Astrocyte (in vitro differentiated cells and primary cell): ENCODE measurements at regions not wholly inside any gene's neighbourhood (a gene's known extent, or its start where the extent isn't known, plus 50 kb on each side); places are given as distances from the start of the nearest gene placed in this dataset.

ENCODE experiments used
- DNase-seq: peaks from one replicate; pipeline ENCODE4 v3.0.0-alpha.2; 2010; ENCODE audit warnings: low read depth
- FAIRE-seq: peaks from 2 replicates; lab custom pipeline; 2011; peaks lifted over from hg19 to GRCh38; lab: Jason Lieb, UNC
- H2AFZ ChIP-seq: 2 replicates; pipeline ENCODE4 v1.6.0; 2012; ENCODE audit warnings: low read depth, low read length, inconsistent platforms
- H3K27ac ChIP-seq: 2 replicates; pipeline ENCODE4 v1.5.1; 2011; ENCODE audit warnings: low read depth, low read length, inconsistent platforms
- H3K27me3 ChIP-seq: 2 replicates; pipeline ENCODE4 v1.6.0; 2011; ENCODE audit warnings: low read length, inconsistent platforms; ENCODE audit not compliant: insufficient read depth
- H3K36me3 ChIP-seq: 2 replicates; pipeline ENCODE4 v1.5.1; 2011; ENCODE audit warnings: low read length, inconsistent platforms; ENCODE audit not compliant: insufficient read depth
- H3K4me1 ChIP-seq: 2 replicates; pipeline ENCODE4 v1.5.1; 2011; ENCODE audit warnings: low read length, inconsistent platforms; ENCODE audit not compliant: insufficient read depth
- H3K4me2 ChIP-seq: 2 replicates; pipeline ENCODE4 v1.6.0; 2012; ENCODE audit warnings: low read length, inconsistent platforms
- H3K4me3 ChIP-seq: 2 replicates; pipeline ENCODE4 v1.5.1; 2011; ENCODE audit warnings: low read depth, mild to moderate bottlenecking, low read length, inconsistent platforms; ENCODE audit not compliant: insufficient read depth
- H3K79me2 ChIP-seq: 2 replicates; pipeline ENCODE4 v1.6.0; 2012; ENCODE audit warnings: mild to moderate bottlenecking, low read length, inconsistent platforms; ENCODE audit not compliant: insufficient read depth
- H3K9ac ChIP-seq: 2 replicates; pipeline ENCODE4 v1.6.0; 2012; ENCODE audit warnings: mild to moderate bottlenecking, low read length, inconsistent platforms
- H3K9me3 ChIP-seq: 2 replicates; pipeline ENCODE4 v1.5.1; 2012; ENCODE audit warnings: low read depth, mild to moderate bottlenecking, low read length, inconsistent platforms; ENCODE audit not compliant: insufficient read depth
- H4K20me1 ChIP-seq: 2 replicates; pipeline ENCODE4 v1.6.0; 2012; ENCODE audit warnings: low read length, inconsistent platforms; ENCODE audit not compliant: insufficient read depth
- H3K27ac Mint-ChIP-seq: one replicate; pipeline ENCODE4 v1.8.0; 2021; ENCODE audit warnings: mild to moderate bottlenecking, mixed read lengths; ENCODE audit not compliant: unreplicated experiment
- H3K27me3 Mint-ChIP-seq: one replicate; pipeline ENCODE4 v1.8.0; 2021; ENCODE audit warnings: low read depth, mixed read lengths; ENCODE audit not compliant: unreplicated experiment
- H3K36me3 Mint-ChIP-seq: one replicate; pipeline ENCODE4 v1.8.0; 2021; ENCODE audit warnings: low read depth, mixed read lengths; ENCODE audit not compliant: unreplicated experiment
- H3K4me1 Mint-ChIP-seq: one replicate; pipeline ENCODE4 v1.8.0; 2021; ENCODE audit warnings: low read depth, mixed read lengths; ENCODE audit not compliant: unreplicated experiment
- H3K4me3 Mint-ChIP-seq: one replicate; pipeline ENCODE4 v1.8.0; 2021; ENCODE audit warnings: mild to moderate bottlenecking, moderate library complexity, mixed read lengths; ENCODE audit not compliant: unreplicated experiment
- H3K9me3 Mint-ChIP-seq: one replicate; pipeline ENCODE4 v1.8.0; 2021; ENCODE audit warnings: mild to moderate bottlenecking, mixed read lengths; ENCODE audit not compliant: unreplicated experiment
- EZH2 ChIP-seq: IDR thresholded peaks from 2 replicates; pipeline ENCODE4 v1.6.1; 2012; ENCODE audit warnings: mild to moderate bottlenecking, low read length, inconsistent platforms; ENCODE audit not compliant: insufficient read depth
- TF ChIP-seq, protein P1 (sequence below): IDR thresholded peaks from 2 replicates; pipeline ENCODE4 v1.5.1; 2011; ENCODE audit warnings: low read depth, mild to moderate bottlenecking, inconsistent platforms, low read length, moderate library complexity; ENCODE audit not compliant: insufficient read depth

GRCh38 chr10:112883360-112884178 lies 66.5 kb upstream of the TCF7L2 start:
- Histone ChIP-seq H3K27ac (no peak overlapping the region), H3K27me3 (peaks cover 2% of the 10 kb centered on the region), H4K20me1 (no peaks in the 10 kb centered on the region), H3K36me3 (no peaks in the 10 kb centered on the region), H3K4me3 (no peak overlapping the region), H2AFZ (no peak overlapping the region), H3K4me2 (no peak overlapping the region), H3K4me1 (no peaks in the 10 kb centered on the region), H3K79me2 (no peaks in the 10 kb centered on the region), H3K9ac (no peak overlapping the region), H3K9me3 (no peaks in the 10 kb centered on the region)
- Mint-ChIP-seq H3K27ac (no peak overlapping the region), H3K27me3 (peaks cover 21% of the 10 kb centered on the region), H3K36me3 (no peaks in the 10 kb centered on the region), H3K4me3 (no peak overlapping the region), H3K4me1 (no peaks in the 10 kb centered on the region), H3K9me3 (peaks cover 7% of the 10 kb centered on the region)
- DNase-seq (no peak), FAIRE-seq (no peak)
- TF ChIP-seq, protein P1, sequence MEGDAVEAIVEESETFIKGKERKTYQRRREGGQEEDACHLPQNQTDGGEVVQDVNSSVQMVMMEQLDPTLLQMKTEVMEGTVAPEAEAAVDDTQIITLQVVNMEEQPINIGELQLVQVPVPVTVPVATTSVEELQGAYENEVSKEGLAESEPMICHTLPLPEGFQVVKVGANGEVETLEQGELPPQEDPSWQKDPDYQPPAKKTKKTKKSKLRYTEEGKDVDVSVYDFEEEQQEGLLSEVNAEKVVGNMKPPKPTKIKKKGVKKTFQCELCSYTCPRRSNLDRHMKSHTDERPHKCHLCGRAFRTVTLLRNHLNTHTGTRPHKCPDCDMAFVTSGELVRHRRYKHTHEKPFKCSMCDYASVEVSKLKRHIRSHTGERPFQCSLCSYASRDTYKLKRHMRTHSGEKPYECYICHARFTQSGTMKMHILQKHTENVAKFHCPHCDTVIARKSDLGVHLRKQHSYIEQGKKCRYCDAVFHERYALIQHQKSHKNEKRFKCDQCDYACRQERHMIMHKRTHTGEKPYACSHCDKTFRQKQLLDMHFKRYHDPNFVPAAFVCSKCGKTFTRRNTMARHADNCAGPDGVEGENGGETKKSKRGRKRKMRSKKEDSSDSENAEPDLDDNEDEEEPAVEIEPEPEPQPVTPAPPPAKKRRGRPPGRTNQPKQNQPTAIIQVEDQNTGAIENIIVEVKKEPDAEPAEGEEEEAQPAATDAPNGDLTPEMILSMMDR: no peak
- no peak for TF ChIP-seq EZH2

DNA sequence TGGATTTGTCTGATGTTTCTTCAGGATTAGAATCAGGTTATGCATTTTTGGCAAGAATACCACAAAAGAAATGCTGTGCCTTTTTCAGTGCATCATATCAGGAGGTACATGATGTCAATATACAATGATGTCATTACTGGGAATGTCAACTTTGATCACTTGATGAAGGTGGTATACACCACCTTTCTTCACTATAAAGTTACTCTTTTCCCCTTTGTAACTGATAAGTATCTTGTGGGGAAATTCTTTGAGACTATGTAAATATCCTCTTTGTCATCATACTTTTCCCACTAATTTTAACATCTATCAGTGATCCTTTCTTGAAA lies 65.9 kb upstream of the TCF7L2 start:
- Histone ChIP-seq H3K4me3 (no peak overlapping the region), H2AFZ (no peak overlapping the region), H3K9ac (no peak overlapping the region), H3K9me3 (no peaks in the 10 kb centered on the region), H3K4me2 (no peak overlapping the region), H3K4me1 (no peaks in the 10 kb centered on the region), H3K36me3 (no peaks in the 10 kb centered on the region), H3K27me3 (peaks cover 2% of the 10 kb centered on the region), H4K20me1 (no peaks in the 10 kb centered on the region), H3K79me2 (no peaks in the 10 kb centered on the region), H3K27ac (no peak overlapping the region)
- DNase-seq (no peak), FAIRE-seq (no peak)
- Mint-ChIP-seq H3K4me3 (no peak overlapping the region), H3K9me3 (peaks cover 7% of the 10 kb centered on the region), H3K27ac (no peak overlapping the region), H3K4me1 (no peaks in the 10 kb centered on the region), H3K27me3 (peaks cover 21% of the 10 kb centered on the region), H3K36me3 (no peaks in the 10 kb centered on the region)
- TF ChIP-seq, protein P1: no peak
- TF ChIP-seq EZH2: no peak

- H3K9me3 Mint-ChIP-seq: peaks cover 7% of the 10 kb centered on the region
- Histone ChIP-seq H3K4me2 (no peak overlapping the region), H2AFZ (no peak overlapping the region), H3K36me3 (no peaks in the 10 kb centered on the region), H3K4me3 (no peak overlapping the region), H3K9ac (no peak overlapping the region), H3K79me2 (no peaks in the 10 kb centered on the region), H3K9me3 (no peaks in the 10 kb centered on the region), H3K27ac (no peak overlapping the region), H3K4me1 (no peaks in the 10 kb centered on the region), H3K27me3 (peaks cover 2% of the 10 kb centered on the region), H4K20me1 (no peaks in the 10 kb centered on the region)
- FAIRE-seq (no peak), DNase-seq (no peak)
- no peaks in the 10 kb centered on the region for H3K4me1 Mint-ChIP-seq
- peaks cover 28% of the 10 kb centered on the region for H3K27me3 Mint-ChIP-seq
- H3K36me3 Mint-ChIP-seq: no peaks in the 10 kb centered on the region
- TF ChIP-seq, protein P1: no peak
- no peak for TF ChIP-seq EZH2
- H3K27ac Mint-ChIP-seq: no peak overlapping the region
- no peak overlapping the region for H3K4me3 Mint-ChIP-seq
Observed at GRCh38 chr10:112886463-112886862, 63.6 kb upstream of the TCF7L2 start.
